ENCODE measurements at regions not wholly inside any gene's neighbourhood (a gene's known extent, or its start where the extent isn't known, plus 50 kb on each side); places are given as distances from the start of the nearest gene placed in this dataset.

GRCh38 chr13:40123962-40124632 lies 468.6 kb downstream of the COG6 start:
- TF ChIP-seq CTCF (IDR thresholded peaks at IDR 0.05; ENCODE audit: extremely low read depth, missing control alignments) = no peak
- no peak for DNase-seq (ENCODE audit: low spot score)

DNA sequence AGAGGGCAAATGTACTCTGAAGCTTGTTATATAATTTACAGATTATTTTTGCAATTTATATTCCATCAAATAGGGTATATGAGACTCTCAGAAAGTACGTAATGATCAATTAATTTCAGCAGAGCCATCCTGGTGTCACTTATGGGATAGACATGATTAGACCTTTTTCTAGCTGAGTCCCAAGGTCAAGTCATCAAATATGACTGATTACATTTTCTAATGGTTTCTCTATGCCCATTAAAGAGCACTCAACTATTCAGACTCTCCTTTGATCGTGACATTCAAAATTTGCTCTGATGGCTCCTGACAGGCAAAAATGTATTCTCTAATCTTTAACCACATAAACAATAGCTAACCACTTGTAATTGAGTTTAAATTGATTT lies 469.2 kb downstream of the COG6 start:
- no peak for TF ChIP-seq CTCF (IDR thresholded peaks at IDR 0.05; ENCODE audit: extremely low read depth, missing control alignments)
- no peak for DNase-seq (ENCODE audit: low spot score)

- no peak for DNase-seq (ENCODE audit: low spot score)
- no peak for TF ChIP-seq CTCF (IDR thresholded peaks at IDR 0.05; ENCODE audit: extremely low read depth, missing control alignments)
These were observed 469.9 kb downstream of the COG6 start for GRCh38 chr13:40125336-40125735.

DNA sequence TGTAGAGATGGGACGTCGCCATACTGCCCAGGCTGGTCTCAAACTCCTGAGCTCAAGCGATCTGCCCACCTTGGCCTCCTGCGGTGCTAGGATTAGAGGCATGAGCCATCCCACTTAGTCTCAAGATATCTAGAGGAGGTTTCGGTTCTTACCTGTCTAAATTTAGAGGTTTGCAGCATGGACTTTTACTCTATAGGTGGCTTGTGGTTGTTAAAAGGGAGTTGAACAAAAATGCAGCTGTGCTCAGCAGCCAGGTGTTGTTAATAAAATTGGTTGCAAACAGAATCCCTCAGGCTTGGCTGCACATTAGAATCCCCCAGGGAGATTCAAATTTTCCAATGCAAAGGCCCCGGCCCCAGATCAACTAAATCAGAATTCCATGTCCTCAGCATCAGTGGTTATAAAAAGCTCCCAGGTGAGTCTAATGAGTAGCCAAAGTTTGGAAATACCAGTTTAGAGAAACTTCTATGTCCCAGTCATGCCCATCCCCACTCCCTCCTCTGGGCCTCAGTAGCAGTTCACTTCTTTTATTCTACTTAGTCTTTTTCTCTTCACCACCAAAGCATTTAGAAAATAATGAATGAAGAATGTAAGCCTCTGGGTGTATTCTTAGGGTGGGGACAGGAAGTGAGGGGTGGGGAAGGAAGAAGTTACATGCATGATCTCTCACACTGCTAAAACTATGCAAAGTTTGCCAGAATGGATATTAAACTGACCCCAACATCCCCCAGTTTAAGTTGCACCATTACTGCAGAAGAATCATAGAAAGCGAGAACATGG lies 471.0 kb downstream of the COG6 start:
- DNase-seq (ENCODE audit: low spot score) = no peak
- TF ChIP-seq CTCF (IDR thresholded peaks at IDR 0.05; ENCODE audit: extremely low read depth, missing control alignments) = no peak

- TF ChIP-seq CTCF (IDR thresholded peaks at IDR 0.05; ENCODE audit: extremely low read depth, missing control alignments) = no peak
- no peak for DNase-seq (ENCODE audit: low spot score)
These were observed 472.0 kb downstream of the COG6 start for GRCh38 chr13:40127476-40127875.

DNA sequence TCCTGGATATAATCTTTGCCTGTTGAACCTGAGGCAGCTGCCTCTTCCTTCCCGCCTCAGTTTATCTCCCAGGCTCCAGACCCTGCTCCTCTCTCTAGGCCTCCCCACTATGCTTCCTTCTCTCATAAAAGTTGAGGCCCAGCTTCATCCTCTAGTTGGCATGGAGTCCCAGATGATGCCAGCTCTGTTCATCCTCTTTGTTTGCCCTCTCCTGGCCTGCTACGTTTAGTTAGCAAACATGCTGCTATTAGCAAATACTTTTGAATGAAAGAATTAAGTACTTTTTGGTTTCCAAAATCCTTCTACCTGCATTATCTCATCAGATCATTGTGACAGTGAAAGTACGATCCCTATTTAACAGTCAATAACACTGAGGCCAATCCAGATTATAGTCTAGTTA lies 472.5 kb downstream of the COG6 start:
- no peak for DNase-seq (ENCODE audit: low spot score)
- no peak for TF ChIP-seq CTCF (IDR thresholded peaks at IDR 0.05; ENCODE audit: extremely low read depth, missing control alignments)

DNA sequence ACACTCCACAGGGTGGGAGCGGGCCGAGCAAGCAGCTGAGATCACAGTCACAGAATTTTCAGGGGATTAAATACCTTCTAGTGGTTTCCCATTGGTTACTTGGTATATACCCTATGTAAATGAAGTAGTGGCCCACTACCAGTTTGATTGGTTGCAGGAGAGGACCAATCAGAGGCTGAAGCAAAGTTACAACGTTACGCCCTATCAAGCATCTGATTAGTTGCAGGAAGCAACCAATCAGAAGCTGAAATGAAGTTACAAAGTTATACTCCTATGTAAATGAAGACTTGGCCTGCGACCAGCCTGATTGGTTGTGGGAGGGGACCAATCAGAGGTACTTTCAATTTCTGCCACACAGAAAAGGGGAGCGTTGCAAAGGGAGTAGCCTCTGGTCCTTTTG lies 474.0 kb downstream of the COG6 start:
- no peak for DNase-seq (ENCODE audit: low spot score)
- no peak for TF ChIP-seq CTCF (IDR thresholded peaks at IDR 0.05; ENCODE audit: extremely low read depth, missing control alignments)

All from GM20000 (cell line).